Hippocampal formation (tissue), 2 donors: ENCODE measurements at regions not wholly inside any gene's neighbourhood (a gene's known extent, or its start where the extent isn't known, plus 50 kb on each side); places are given as distances from the start of the nearest gene placed in this dataset.

ENCODE experiments used
- DNase-seq, 2 donors: peaks; one replicate each; lab custom pipeline; 2025; lab: John Stamatoyannopoulos, UW

- no peak for DNase-seq
Measured at GRCh38 chr2:120455390-120455789, 109.5 kb downstream of the INHBB start.

DNA sequence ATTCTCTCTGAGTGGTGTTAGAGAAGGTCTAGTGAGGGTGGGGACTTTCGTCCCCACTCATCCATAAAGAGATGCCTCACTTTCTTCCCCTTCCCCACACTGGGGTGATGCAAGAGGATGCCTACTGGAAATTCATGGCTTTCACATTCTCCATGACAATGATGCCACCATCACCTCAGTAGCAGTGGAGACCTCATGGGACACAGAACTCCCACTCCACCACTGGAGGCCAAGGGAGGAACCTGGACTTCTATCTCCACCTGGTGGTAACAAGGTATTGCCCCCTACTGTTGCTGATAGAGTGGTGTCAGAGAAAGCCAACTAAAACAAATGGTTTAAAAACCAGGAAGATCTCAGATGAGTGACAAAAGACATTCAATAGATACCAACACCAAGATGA lies 110.9 kb downstream of the INHBB start:
- DNase-seq: no peak

DNA sequence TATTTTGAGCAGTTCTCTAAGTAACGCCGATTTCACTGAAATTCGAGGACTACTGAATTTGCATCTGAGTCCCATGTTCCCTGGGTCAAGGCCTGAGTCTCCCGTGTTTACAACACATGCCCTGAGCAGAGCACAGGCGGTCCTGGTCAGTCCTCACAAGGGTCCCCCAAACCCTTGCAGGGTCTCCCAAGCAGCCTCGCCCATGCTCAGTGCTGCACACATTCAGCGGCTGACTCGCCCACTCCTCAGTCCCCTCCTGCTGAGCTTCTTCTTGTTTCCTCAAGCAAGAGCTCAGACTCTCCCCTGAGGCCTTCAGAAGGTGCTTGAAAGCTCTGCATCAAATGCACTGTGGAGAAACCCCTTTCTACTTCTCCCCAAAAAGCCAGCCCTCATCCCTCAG lies 114.6 kb downstream of the INHBB start:
- DNase-seq: no peak

- DNase-seq: no peak
Measured at GRCh38 chr2:120461092-120461491, 115.2 kb downstream of the INHBB start.

GRCh38 chr2:120461546-120462537 lies 115.9 kb downstream of the INHBB start:
- no peak for DNase-seq

GRCh38 chr2:120463527-120463926 lies 117.6 kb downstream of the INHBB start:
- no peak for DNase-seq

- DNase-seq: no peak
Measured at GRCh38 chr2:120463996-120464395, 118.1 kb downstream of the INHBB start.

DNA sequence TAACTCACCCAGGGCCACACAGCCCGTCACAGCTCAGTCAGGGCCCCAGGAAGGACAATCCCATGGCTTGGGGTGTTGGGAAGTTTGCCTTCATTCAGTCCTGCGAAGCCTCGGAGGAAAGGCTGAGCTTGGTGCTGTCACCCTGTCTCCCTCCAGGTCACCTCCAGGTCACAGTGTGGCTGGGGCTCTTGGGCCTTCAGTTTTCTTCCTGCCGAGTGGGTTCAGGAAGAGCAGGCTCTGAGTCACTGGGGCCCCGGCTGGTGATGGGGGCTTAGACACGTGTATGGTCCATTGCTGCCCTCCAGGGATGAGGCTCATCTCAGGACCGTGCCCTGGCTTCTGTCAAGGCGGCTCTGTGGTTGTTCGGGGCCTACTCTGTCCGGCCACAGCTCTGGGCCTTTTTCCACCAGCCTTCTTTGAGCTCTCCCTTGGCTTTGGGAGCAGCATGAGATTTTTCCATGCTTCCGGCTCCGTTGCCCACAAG lies 118.6 kb downstream of the INHBB start:
- no peak for DNase-seq

DNA sequence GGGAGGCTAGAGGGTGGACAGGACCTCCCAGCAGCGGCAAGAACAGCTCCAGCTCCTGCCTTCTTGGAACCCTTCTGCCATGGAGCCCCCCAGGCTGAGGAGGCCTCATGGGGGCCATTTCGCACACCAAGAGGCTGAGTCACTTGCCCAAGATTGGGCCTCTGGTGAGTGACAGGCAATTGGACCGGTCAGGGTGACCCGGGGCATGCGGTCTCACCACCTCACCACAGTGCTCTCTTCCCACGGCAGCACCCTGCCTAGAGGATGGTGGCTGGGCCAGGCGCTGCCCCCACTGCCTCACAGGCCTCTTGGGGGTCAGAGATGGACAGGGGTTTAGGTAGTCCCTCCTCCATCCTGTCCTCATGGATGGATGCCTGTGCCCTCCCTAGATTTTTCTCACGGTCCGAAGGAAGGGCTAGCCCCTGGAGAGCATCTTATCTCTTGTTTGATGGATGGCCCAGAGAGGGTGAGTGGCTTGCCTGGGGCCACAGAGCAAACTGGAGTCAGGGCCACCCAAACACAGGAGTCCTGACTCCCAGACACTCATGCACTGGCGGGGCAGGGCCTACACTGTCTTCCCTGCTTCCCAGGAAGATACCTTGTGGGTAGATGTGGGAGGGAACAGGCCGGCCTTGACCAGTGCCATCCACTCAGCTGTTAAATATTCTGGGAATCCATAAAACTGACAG lies 119.2 kb downstream of the INHBB start:
- DNase-seq: no peak

- DNase-seq: no peak
Measured at GRCh38 chr2:120465701-120465988, 119.7 kb downstream of the INHBB start.

DNA sequence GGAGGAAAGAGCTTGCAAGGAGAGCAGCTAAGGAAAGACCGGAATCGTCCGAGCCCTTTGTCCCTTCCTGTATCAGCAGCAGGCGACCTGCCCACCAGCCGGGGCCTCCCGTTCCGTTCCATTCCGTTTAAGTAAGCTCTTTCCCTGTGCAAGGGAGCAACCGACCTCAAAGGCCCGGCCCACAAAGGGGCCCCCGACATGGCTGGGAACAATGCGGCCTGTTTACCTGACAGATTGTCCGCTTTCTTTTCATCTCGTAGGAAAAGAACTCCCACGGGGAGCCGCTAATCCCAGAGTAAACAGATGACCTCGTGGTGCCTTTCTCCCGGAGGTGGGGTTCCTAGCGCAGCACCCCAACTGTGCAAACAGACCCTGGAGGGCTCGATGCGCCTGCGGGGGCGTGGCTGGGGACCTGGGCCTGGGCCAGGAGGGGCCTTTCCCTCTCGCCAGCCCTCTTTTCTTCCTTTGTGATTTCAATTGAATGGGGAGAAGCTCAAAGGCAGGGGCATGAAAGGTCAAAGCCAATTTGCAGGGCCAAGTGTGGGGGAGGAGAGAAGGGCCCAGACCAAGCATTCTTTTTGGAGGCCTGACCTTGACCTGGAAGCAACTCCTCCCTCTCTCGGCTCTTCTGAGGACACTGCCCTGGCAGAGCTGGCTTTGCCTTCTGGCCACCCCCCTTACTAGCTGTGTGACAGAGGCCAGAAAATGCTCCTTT lies 120.2 kb downstream of the INHBB start:
- no peak for DNase-seq

DNA sequence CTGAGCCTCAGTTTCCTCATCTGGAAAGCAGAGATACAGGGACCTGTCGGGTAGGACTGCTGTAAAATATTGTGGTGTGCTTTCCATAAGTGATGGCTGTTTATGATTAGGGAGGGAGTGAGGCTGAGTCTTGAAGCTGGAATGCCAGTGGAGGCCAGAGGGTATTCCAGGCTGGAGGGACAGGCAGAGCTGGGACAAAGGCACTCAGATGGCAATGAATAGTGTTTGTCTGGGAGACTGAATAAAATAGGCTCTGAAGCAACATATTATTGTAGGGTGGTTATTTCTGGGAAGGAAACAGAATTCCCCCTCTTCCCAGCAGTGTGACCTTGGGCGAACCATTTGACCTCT lies 120.7 kb downstream of the INHBB start:
- DNase-seq: no peak

GRCh38 chr2:120468136-120468535 lies 122.2 kb downstream of the INHBB start:
- no peak for DNase-seq

DNA sequence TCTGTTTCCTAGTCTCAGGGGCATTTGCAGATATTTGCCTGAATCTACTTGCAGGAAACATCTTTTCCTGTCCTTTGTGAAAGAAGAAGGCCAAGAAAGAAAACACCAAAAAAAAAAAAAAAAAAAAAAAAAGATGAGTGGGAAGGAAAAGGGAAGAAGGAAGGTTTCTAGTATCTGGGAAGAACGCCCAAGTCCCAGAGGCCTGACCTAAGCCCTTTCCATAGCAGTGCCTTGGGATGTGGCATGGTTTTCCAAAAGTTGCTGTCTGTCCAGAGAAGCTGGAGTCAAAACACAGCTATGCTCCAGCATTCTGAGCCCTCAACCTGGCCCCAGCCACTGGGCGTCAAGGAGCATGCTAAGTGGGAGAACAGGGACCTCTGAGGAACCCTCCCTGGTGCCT lies 123.5 kb downstream of the INHBB start:
- no peak for DNase-seq

GRCh38 chr2:120470041-120470965 lies 124.4 kb downstream of the INHBB start:
- no peak for DNase-seq

DNA sequence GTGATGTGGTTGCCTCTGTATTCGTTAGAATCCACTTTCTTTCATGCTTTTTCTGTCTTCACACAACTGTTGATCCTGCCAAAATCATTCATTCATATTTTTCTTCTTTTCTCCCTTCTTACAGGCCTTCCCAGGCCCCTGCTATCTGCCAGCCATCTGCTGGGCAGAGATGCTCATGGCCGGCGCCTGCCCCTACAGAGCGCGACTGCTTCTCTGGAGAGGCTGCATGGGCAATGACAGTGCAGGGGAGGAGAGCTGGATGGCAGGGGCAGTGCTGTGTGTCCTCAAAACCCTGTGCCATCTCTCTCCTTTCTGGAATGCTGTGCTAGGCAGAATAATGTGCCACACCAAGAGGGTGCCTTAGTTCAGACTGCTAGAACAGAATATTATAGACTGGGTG lies 125.2 kb downstream of the INHBB start:
- no peak for DNase-seq

GRCh38 chr2:120472031-120472430 lies 126.1 kb downstream of the INHBB start:
- DNase-seq: no peak

DNA sequence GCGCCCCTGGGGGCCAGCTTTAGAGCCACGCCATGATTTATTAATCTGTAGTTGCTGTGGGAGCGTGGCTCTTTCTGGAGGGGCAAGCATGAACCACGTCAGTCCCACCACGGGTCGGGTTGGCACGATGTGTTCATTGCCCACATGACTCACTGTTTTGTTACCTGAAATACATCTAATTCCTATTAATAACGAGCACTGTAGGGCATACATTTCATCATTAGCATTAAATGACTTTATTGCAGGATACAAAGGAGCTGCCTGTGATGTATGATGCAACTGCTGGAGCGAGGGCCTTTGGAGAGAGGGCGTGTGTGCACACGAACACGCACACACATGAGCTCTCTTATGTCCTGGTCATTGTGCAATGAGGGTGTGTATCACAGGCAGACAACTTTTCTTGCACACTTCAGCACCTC lies 127.0 kb downstream of the INHBB start:
- DNase-seq: no peak

- no peak for DNase-seq
Measured at GRCh38 chr2:120473522-120474271, 127.8 kb downstream of the INHBB start.

DNA sequence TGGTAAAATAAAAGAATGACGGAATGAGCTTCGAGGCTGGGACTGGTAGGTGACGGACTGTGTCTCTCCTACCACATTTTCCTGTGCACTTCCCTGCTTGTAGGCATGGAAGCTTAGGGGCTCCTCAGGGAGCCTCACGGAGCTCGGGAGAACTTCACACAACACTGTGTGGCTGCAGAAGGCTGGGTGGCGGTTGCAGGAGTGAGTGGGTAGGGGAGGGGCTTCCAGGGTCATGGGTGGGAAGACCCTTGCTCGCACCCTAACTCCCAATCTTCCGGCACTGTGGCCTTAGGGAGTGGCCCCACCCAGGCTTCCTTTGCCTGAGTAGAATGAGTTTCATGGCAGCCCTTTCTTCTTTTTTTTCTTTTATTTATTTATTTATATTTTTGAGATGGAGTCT lies 128.6 kb downstream of the INHBB start:
- no peak for DNase-seq

- no peak for DNase-seq
Measured at GRCh38 chr2:120476141-120476540, 130.2 kb downstream of the INHBB start.
